Heart left ventricle (tissue), 16 donors: ENCODE measurements at regions not wholly inside any gene's neighbourhood (a gene's known extent, or its start where the extent isn't known, plus 50 kb on each side); places are given as distances from the start of the nearest gene placed in this dataset.

Experiments
- ATAC-seq, 4 donors: fragments of 200-7000 bp; cut with Tn5 transposase; one replicate each; pipeline ENCODE4 v1.9.1; 2020 to 2022; ENCODE audit warnings: moderate library complexity in 4 of 4, mild to moderate bottlenecking in 3 of 4, moderate number of reproducible peaks in 1 of 4
- DNase-seq, 5 donors: peaks; one replicate each; pipeline ENCODE4 v3.0.0-alpha.2; 2020
- H3K27ac ChIP-seq, 12 donors: fragments of 200-600 bp; sonication (generic) in 4 of 12; one replicate each; pipeline versions ENCODE4 v1.5.0 to v1.8.0; 2016 to 2022; ENCODE audit warnings: mild to moderate bottlenecking in 2 of 12
- H3K27me3 ChIP-seq, 9 donors: fragments of 200-600 bp; sonication (generic) in 2 of 9; one replicate each; pipeline versions ENCODE4 v1.5.1 to v1.8.0; 2016 to 2022; ENCODE audit warnings: mild to moderate bottlenecking in 3 of 9
- H3K36me3 ChIP-seq, 9 donors: fragments of 200-600 bp; sonication (generic) in 2 of 9; one replicate each; pipeline versions ENCODE4 v1.5.0 to v1.8.0; 2018 to 2022; ENCODE audit warnings: mild to moderate bottlenecking in 2 of 9
- H3K4me1 ChIP-seq, 12 donors: fragments of 200-600 bp; sonication (generic) in 4 of 12; one replicate each; pipeline versions ENCODE4 v1.5.0 to v1.8.0; 2016 to 2022; ENCODE audit warnings: mild to moderate bottlenecking in 3 of 12
- H3K4me3 ChIP-seq, 12 donors: fragments of 200-600 bp; sonication (generic) in 4 of 12; one replicate each; pipeline versions ENCODE4 v1.5.0 to v1.8.0; 2017 to 2022; ENCODE audit warnings: mild to moderate bottlenecking in 9 of 12, moderate library complexity in 4 of 12
- H3K9me3 ChIP-seq, 12 donors: fragments of 200-600 bp; sonication (generic) in 4 of 12; one replicate each; pipeline versions ENCODE4 v1.5.0 to v1.8.0; 2016 to 2022; ENCODE audit warnings: mild to moderate bottlenecking in 1 of 12
- POLR2A ChIP-seq, 2 donors: fragments of 450-650 bp; IDR thresholded peaks; one replicate each; pipeline ENCODE4 v1.6.1; 2017; ENCODE audit warnings: antibody characterized with exemption in 2 of 2, mild to moderate bottlenecking in 2 of 2, moderate library complexity in 2 of 2
- WGBS, 4 donors: extraction: QIAGEN DNeasy Blood & Tissue Kit in 2 of 4; methylation state at CpG; one replicate each; pipeline versions ENCODE4 v1.1.5 to v1.1.7; 2013 to 2018; 5-methylcytosine and 5-hydroxymethylcytosine counted together
- intact Hi-C, 10 donors: fragments of 100-400 bp; cut with DNase I; formaldehyde crosslinking; loops; one replicate each; pipeline versions ENCODE4 v1.11.1 to v1.14.2; 2022
- TF ChIP-seq, protein P1 (sequence below), 12 donors: fragments of 200-600 bp; sonication (generic) in 4 of 12; IDR thresholded peaks; one replicate each; pipeline versions ENCODE4 v1.5.0 to v1.8.0; 2018 to 2022; ENCODE audit warnings: antibody characterized with exemption in 12 of 12, mild to moderate bottlenecking in 5 of 12
- donor health status: ischemic (EF 13 %, LVEDD 7.1; RV severe dilation, severe dysfunction).
- donor health status: healthy with polysubstance abuse.
- donor health status: DM: no; HTN: yes; CAD: no.
- donor health status: DM: no; HTN: no; CAD: no.
- donor health status: ischemic (EF 25% LVEDD 6.9; RV normal size, moderate dysfunction).
- donor health status: ischemic (EF 25% LVEDD 5.7; RV mildly dilated, moderate dysfunction).
- donor health status: healthy.
- donor health status: DM: yes; HTN: yes; CAD: no.
- donor health status: ischemic (EF 35%, LVEDD 5.7; RV mildly dilated, moderate dysfunction).
- donor health status: nonischemic (EF 11% LVEDD 7.7; RV severe dilation, severe dysfunction).
- donor health status: DM: yes; HTN: yes; CAD: no.
- donor health status: PGD.
- donor health status: ischemic (EF 29% LVEDD 5.4; RV normal size, mild dysfunction).
- donor health status: nonischemic (EF 23%, LVEDD 6.1; RV moderate dilation, normal function).

DNA sequence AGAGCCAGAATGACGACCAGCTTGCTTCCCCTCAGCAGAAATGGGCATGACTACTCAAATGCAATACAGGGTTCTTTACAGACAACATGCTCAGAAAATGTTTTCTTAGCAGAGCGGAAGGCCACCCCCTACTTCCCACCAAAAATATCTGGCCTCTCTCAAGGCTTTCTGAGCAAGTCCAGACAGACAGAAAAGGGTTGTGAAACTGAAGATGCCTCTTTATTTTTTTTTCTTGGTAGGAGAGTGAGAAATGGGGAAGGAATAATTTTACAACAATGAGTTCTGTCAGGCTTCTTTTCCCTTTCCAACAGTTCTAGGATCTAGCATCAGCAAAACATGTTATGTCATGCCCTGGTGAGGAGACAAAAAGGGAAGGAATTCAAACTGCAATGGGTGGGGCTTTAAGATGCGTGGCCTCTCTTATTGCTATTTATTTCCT, 172.0 kb upstream of the CAMK1G start:
- Histone ChIP-seq H3K9me3 (no peaks in the 10 kb centered on the region), H3K4me1 (peaks cover 0 to 31% (median 2%) of the 10 kb centered on the region in 12 donors), H3K27me3 (peaks cover 0 to 12% (median 0%) of the 10 kb centered on the region in 9 donors), H3K27ac (peak overlapping the region in 8 of 12 donors; percentile 23 to 78 (median 44)), H3K4me3 (no peak overlapping the region), H3K36me3 (no peaks in the 10 kb centered on the region)
- WGBS, 4 donors, result 40 to 52% (median 42%) methylated on average over 3 of the region's 3 CpGs
- DNase-seq, result peak in 1 of 5 donors; percentile 20
- no peak for TF ChIP-seq POLR2A (IDR thresholded peaks at IDR 0.05)
- TF ChIP-seq, protein P1, sequence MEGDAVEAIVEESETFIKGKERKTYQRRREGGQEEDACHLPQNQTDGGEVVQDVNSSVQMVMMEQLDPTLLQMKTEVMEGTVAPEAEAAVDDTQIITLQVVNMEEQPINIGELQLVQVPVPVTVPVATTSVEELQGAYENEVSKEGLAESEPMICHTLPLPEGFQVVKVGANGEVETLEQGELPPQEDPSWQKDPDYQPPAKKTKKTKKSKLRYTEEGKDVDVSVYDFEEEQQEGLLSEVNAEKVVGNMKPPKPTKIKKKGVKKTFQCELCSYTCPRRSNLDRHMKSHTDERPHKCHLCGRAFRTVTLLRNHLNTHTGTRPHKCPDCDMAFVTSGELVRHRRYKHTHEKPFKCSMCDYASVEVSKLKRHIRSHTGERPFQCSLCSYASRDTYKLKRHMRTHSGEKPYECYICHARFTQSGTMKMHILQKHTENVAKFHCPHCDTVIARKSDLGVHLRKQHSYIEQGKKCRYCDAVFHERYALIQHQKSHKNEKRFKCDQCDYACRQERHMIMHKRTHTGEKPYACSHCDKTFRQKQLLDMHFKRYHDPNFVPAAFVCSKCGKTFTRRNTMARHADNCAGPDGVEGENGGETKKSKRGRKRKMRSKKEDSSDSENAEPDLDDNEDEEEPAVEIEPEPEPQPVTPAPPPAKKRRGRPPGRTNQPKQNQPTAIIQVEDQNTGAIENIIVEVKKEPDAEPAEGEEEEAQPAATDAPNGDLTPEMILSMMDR (IDR thresholded peaks at IDR 0.05), result no peak
- peak in 3 of 4 donors; percentile 70 to 87 (median 79) for ATAC-seq
- intact Hi-C loops, result no loop called here

DNA sequence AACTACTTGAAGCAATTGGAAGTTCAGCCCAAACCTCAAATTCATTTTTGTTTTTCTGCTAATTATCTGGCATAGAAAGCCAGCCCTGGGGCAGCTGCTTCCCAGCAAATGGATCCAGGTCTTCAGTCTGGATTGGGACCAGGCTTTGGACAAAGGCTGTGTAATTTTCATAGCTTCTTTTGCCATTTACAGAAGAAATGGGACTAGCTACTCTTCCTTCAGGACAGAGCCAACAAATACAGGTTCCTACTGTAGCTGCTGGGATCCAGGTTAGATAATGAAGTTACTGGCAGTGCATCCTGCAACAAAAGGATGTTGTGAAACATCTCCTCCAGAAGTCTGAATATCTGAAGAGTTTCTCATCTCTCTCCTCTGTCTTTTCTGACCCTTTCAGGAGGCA, 171.5 kb upstream of the CAMK1G start:
- peak overlapping the region in 7 of 12 donors; percentile 36 to 78 (median 46) for H3K27ac ChIP-seq
- TF ChIP-seq, protein P1 (IDR thresholded peaks at IDR 0.05), result no peak
- TF ChIP-seq POLR2A (IDR thresholded peaks at IDR 0.05), result no peak
- H3K9me3 ChIP-seq, result no peaks in the 10 kb centered on the region
- peaks cover 0 to 12% (median 0%) of the 10 kb centered on the region in 9 donors for H3K27me3 ChIP-seq
- ATAC-seq, result no peak
- H3K4me1 ChIP-seq, result peaks cover 0 to 31% (median 2%) of the 10 kb centered on the region in 12 donors
- H3K36me3 ChIP-seq, result no peaks in the 10 kb centered on the region
- intact Hi-C loops, result no loop called here
- DNase-seq, result no peak
- no peak overlapping the region for H3K4me3 ChIP-seq

DNA sequence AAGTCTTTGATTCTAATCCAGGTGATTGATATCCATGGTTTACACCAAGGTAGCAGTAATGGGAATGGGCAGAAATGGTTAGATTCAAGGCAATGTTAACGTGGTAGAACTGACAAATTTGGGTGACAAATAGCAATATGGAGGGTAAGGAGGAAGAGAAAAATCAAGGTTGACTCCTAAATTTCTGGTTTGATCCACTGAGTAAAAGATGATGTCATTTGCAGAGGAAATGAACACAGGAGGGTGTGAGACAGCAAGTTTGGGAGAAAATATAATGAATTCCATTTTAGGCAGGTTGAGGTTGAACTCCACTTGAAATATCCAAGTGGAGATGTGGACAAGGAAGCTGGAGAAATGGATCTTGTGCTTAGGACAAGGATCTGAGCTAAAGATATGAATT, 170.9 kb upstream of the CAMK1G start:
- no peak for ATAC-seq

DNA sequence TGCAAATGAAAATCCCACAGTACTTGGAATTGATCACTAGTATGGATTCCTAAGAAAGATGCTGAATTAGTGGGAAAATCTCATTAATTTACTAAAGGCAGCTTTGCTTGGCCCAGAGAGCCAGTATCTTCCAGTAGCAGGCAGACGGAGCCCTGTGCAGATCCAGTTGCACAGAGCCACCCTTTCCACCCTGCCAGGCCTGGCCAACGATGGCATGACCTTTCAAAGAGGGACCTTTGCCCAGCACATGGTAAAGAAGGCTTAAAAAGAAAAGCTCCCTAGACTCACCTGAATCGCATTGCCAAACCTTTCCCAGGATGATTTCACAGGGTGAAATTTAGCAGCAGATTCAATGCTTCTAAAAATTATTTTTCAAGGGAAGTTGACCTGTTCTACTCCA, 170.5 kb upstream of the CAMK1G start:
- H3K4me1 ChIP-seq, result peaks cover 0 to 31% (median 2%) of the 10 kb centered on the region in 12 donors
- WGBS, 4 donors, result 87 to 96% (median 88%) methylated on average over 3 of the region's 3 CpGs
- DNase-seq (no peak), ATAC-seq (no peak)
- no peak overlapping the region for H3K4me3 ChIP-seq
- no peaks in the 10 kb centered on the region for H3K36me3 ChIP-seq
- TF ChIP-seq POLR2A (IDR thresholded peaks at IDR 0.05), result no peak
- TF ChIP-seq, protein P1 (IDR thresholded peaks at IDR 0.05), result no peak
- intact Hi-C loops, result no loop called here
- no peaks in the 10 kb centered on the region for H3K9me3 ChIP-seq
- no peak overlapping the region for H3K27ac ChIP-seq
- peaks cover 0 to 12% (median 0%) of the 10 kb centered on the region in 9 donors for H3K27me3 ChIP-seq

More for the DNA sequence above, 170.9 kb upstream of the CAMK1G start:
- Histone ChIP-seq H3K36me3 (no peaks in the 10 kb centered on the region), H3K4me3 (no peak overlapping the region), H3K4me1 (peaks cover 0 to 31% (median 2%) of the 10 kb centered on the region in 12 donors), H3K27me3 (peaks cover 0 to 12% (median 0%) of the 10 kb centered on the region in 9 donors), H3K9me3 (no peaks in the 10 kb centered on the region), H3K27ac (peak overlapping the region in 3 of 12 donors; percentile 43 to 78 (median 75))
- 72 to 88% (median 77%) methylated on average over 1 of the region's 1 CpG for WGBS, 4 donors
- intact Hi-C loops, result no loop called here
- TF ChIP-seq, protein P1 (IDR thresholded peaks at IDR 0.05), result no peak
- TF ChIP-seq POLR2A (IDR thresholded peaks at IDR 0.05), result no peak
- DNase-seq, result no peak
